ENCODE measurements at regions not wholly inside any gene's neighbourhood (a gene's known extent, or its start where the extent isn't known, plus 50 kb on each side); places are given as distances from the start of the nearest gene placed in this dataset.

DNA sequence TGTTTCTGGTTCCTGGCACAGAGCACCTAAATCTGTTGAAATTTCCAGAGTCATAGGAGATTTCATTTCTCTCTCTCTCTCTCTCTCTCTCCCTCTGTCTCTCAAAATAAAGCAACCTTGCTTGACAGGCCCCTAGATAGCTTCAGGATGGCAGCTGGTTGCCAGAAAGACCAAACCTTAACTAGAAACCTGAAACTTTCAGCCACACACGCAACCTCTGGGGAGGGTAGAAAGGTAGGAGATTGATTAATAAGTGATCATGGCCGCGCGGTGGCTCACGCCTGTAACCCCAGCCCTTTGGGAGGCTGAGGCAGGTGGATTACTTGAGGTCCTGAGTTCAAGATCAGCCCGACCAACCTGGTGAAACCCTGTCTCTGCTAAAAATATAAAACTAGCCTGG is 1885.4 kb upstream of the CELF4 start:
- no peak for TF ChIP-seq POLR2A (IDR thresholded peaks at IDR 0.05; ENCODE audit: low read depth, low read length)
- no peak for TF ChIP-seq NFYA (IDR thresholded peaks at IDR 0.05; ENCODE audit: borderline replicate concordance, low read depth, low read length)
- TF ChIP-seq EZH2 (IDR thresholded peaks at IDR 0.05; ENCODE audit: borderline replicate concordance, control insufficient read depth, low read depth, low read length), result no peak
- no peak for TF ChIP-seq POLR2AphosphoS5 (IDR thresholded peaks at IDR 0.05; ENCODE audit: low read length)
- TF ChIP-seq RBBP5 (conservative IDR thresholded peaks at IDR 0.05), result no peak
- no peak for TF ChIP-seq CTCF (IDR thresholded peaks at IDR 0.05 in 2 of 3, conservative IDR thresholded peaks at IDR 0.05 in 1 of 3; ENCODE audit: control insufficient read depth in 2 of 3, extremely low read depth in 1 of 3, insufficient read depth in 1 of 3, low read depth in 3 of 3, low read length in 3 of 3)
- TF ChIP-seq, protein P1, sequence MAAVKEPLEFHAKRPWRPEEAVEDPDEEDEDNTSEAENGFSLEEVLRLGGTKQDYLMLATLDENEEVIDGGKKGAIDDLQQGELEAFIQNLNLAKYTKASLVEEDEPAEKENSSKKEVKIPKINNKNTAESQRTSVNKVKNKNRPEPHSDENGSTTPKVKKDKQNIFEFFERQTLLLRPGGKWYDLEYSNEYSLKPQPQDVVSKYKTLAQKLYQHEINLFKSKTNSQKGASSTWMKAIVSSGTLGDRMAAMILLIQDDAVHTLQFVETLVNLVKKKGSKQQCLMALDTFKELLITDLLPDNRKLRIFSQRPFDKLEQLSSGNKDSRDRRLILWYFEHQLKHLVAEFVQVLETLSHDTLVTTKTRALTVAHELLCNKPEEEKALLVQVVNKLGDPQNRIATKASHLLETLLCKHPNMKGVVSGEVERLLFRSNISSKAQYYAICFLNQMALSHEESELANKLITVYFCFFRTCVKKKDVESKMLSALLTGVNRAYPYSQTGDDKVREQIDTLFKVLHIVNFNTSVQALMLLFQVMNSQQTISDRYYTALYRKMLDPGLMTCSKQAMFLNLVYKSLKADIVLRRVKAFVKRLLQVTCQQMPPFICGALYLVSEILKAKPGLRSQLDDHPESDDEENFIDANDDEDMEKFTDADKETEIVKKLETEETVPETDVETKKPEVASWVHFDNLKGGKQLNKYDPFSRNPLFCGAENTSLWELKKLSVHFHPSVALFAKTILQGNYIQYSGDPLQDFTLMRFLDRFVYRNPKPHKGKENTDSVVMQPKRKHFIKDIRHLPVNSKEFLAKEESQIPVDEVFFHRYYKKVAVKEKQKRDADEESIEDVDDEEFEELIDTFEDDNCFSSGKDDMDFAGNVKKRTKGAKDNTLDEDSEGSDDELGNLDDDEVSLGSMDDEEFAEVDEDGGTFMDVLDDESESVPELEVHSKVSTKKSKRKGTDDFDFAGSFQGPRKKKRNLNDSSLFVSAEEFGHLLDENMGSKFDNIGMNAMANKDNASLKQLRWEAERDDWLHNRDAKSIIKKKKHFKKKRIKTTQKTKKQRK (IDR thresholded peaks at IDR 0.05; ENCODE audit: low read depth, low read length), result no peak

All from GM12878 (cell line).